HepG2 (cell line): ENCODE measurements at regions not wholly inside any gene's neighbourhood (a gene's known extent, or its start where the extent isn't known, plus 50 kb on each side); places are given as distances from the start of the nearest gene placed in this dataset.

Experiments
- ARHGAP35 ChIP-seq: sonication (generic); formaldehyde crosslinking; IDR thresholded peaks from 2 replicates; pipeline ENCODE4 v1.9.0; 2022; ENCODE audit warnings: mild to moderate bottlenecking, inconsistent platforms, moderate library complexity, missing genetic modification reagents, borderline replicate concordance
- ATM ChIP-seq: fragments of 450-650 bp; IDR thresholded peaks from 2 replicates; pipeline ENCODE4 v1.7.1; 2017; ENCODE audit warnings: mild to moderate bottlenecking, borderline replicate concordance
- CCDC6 ChIP-seq: sonication (generic); formaldehyde crosslinking; IDR thresholded peaks from 2 replicates; pipeline ENCODE4 v1.8.1; 2022; ENCODE audit warnings: mild to moderate bottlenecking, missing genetic modification reagents, moderate library complexity
- DPF2 ChIP-seq: sonication (generic); formaldehyde crosslinking; IDR thresholded peaks from 2 replicates; pipeline ENCODE4 v1.4.0; 2020; ENCODE audit warnings: mild to moderate bottlenecking, low read depth, missing genetic modification reagents, borderline replicate concordance
- LCORL ChIP-seq, 2 experiments: fragments of 450-650 bp in 1 of 2; sonication (generic) in 1 of 2; formaldehyde crosslinking in 1 of 2; IDR thresholded peaks; 2 replicates each; pipeline versions ENCODE4 v1.5.0 to v1.6.1; 2017 to 2020; ENCODE audit warnings: antibody characterized with exemption in 1 of 2, missing genetic modification reagents in 1 of 2
- MBNL3 ChIP-seq: fragments of 250-450 bp; sonication (Bioruptor Pico); conservative IDR thresholded peaks from 2 replicates; pipeline ENCODE4 v1.8.0; 2022; ENCODE audit warnings: mild to moderate bottlenecking, inconsistent platforms
- NPAS2 ChIP-seq: sonication (generic); formaldehyde crosslinking; IDR thresholded peaks from 2 replicates; pipeline ENCODE4 v1.8.0; 2022; ENCODE audit warnings: mild to moderate bottlenecking, missing genetic modification reagents, borderline replicate concordance
- SAFB2 ChIP-seq: sonication (generic); formaldehyde crosslinking; IDR thresholded peaks from 2 replicates; pipeline ENCODE4 v1.5.1; 2020; ENCODE audit warnings: missing genetic modification reagents, low read depth, mild to moderate bottlenecking, borderline replicate concordance
- SRF ChIP-seq: IDR thresholded peaks from 2 replicates; pipeline ENCODE4 v1.6.1; 2011; ENCODE audit warnings: mild to moderate bottlenecking, low read depth, low read length, moderate library complexity
- TSC22D2 ChIP-seq: sonication (generic); formaldehyde crosslinking; IDR thresholded peaks from 2 replicates; pipeline ENCODE4 v1.5.1; 2020; ENCODE audit warnings: missing genetic modification reagents, mild to moderate bottlenecking, borderline replicate concordance
- ZNF20 ChIP-seq: sonication (generic); formaldehyde crosslinking; IDR thresholded peaks from 2 replicates; pipeline ENCODE4 v1.4.0; 2020; ENCODE audit warnings: mild to moderate bottlenecking, moderate library complexity, missing genetic modification reagents
- ZNF550 ChIP-seq: sonication (generic); formaldehyde crosslinking; IDR thresholded peaks from 2 replicates; pipeline ENCODE4 v1.4.0; 2020; ENCODE audit warnings: mild to moderate bottlenecking, missing genetic modification reagents, borderline replicate concordance
- ZNF678 ChIP-seq: sonication (generic); formaldehyde crosslinking; IDR thresholded peaks from 2 replicates; pipeline ENCODE4 v1.4.0; 2020; ENCODE audit warnings: mild to moderate bottlenecking, missing genetic modification reagents
- ZNF746 ChIP-seq: sonication (generic); formaldehyde crosslinking; IDR thresholded peaks from 2 replicates; pipeline ENCODE4 v1.8.0; 2022; ENCODE audit warnings: mild to moderate bottlenecking, missing genetic modification reagents
- ZNF749 ChIP-seq: sonication (generic); formaldehyde crosslinking; IDR thresholded peaks from 2 replicates; pipeline ENCODE4 v1.8.0; 2022; ENCODE audit warnings: mild to moderate bottlenecking, missing genetic modification reagents, moderate library complexity, borderline replicate concordance
- ZNF788 ChIP-seq: sonication (generic); formaldehyde crosslinking; IDR thresholded peaks from 2 replicates; pipeline ENCODE4 v1.5.0; 2020; ENCODE audit warnings: mild to moderate bottlenecking, missing genetic modification reagents, borderline replicate concordance
- ZNF83 ChIP-seq: sonication (generic); formaldehyde crosslinking; IDR thresholded peaks from 2 replicates; pipeline ENCODE4 v1.4.0; 2020; ENCODE audit warnings: missing genetic modification reagents, mild to moderate bottlenecking, borderline replicate concordance
- TF ChIP-seq, protein P1 (sequence below): sonication (generic); formaldehyde crosslinking; IDR thresholded peaks from 2 replicates; pipeline ENCODE4 v1.4.0; 2020; ENCODE audit warnings: missing genetic modification reagents, borderline replicate concordance
- TF ChIP-seq, protein P2 (sequence below): sonication (generic); formaldehyde crosslinking; IDR thresholded peaks from 2 replicates; pipeline ENCODE4 v1.5.0; 2020; ENCODE audit warnings: missing genetic modification reagents
- TF ChIP-seq, protein P3 (sequence below): sonication (generic); formaldehyde crosslinking; IDR thresholded peaks from 2 replicates; pipeline ENCODE4 v1.4.0; 2020; ENCODE audit warnings: mild to moderate bottlenecking, missing genetic modification reagents, borderline replicate concordance
- TF ChIP-seq, protein P4 (sequence below): sonication (generic); formaldehyde crosslinking; IDR thresholded peaks from 2 replicates; pipeline ENCODE4 v1.4.0; 2020; ENCODE audit warnings: missing genetic modification reagents, mild to moderate bottlenecking, borderline replicate concordance
- TF ChIP-seq, protein P5 (sequence below): sonication (generic); formaldehyde crosslinking; IDR thresholded peaks from 2 replicates; pipeline ENCODE4 v1.8.1; 2023; ENCODE audit warnings: missing genetic modification reagents, mild to moderate bottlenecking, borderline replicate concordance

DNA sequence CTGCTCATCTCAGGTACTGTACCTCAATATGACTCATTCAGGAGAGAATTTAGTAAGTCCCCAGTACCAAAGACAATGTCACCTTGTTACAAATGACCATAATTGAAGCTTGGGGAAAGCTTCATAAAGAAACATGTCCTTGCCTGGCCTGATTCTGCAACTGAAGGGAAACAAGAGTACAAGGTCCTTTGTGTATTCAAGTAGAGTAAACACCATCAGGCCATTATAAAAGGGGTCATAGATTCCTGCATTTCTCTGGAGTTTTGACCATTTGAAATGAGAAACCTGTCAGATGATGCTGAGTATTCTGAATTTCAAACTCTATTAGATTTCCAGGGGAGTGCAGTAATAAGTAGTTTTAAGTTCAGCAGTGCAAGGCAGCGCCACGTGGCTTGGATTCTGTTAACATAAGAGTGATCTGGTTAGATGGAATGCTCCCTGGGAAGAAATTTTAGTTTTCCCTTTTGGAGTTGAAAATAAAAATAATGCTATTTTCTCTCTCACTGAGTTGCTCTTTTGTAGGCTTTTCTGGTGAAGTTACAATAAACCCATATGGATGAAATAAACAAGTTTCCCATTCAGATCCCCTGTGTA, 1054.3 kb downstream of the EPHA7 start (continued):
- TF ChIP-seq, protein P1, sequence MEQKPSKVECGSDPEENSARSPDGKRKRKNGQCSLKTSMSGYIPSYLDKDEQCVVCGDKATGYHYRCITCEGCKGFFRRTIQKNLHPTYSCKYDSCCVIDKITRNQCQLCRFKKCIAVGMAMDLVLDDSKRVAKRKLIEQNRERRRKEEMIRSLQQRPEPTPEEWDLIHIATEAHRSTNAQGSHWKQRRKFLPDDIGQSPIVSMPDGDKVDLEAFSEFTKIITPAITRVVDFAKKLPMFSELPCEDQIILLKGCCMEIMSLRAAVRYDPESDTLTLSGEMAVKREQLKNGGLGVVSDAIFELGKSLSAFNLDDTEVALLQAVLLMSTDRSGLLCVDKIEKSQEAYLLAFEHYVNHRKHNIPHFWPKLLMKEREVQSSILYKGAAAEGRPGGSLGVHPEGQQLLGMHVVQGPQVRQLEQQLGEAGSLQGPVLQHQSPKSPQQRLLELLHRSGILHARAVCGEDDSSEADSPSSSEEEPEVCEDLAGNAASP = peak; percentile 96
- TF ChIP-seq, protein P2, sequence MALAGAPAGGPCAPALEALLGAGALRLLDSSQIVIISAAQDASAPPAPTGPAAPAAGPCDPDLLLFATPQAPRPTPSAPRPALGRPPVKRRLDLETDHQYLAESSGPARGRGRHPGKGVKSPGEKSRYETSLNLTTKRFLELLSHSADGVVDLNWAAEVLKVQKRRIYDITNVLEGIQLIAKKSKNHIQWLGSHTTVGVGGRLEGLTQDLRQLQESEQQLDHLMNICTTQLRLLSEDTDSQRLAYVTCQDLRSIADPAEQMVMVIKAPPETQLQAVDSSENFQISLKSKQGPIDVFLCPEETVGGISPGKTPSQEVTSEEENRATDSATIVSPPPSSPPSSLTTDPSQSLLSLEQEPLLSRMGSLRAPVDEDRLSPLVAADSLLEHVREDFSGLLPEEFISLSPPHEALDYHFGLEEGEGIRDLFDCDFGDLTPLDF (CRISPR knock-in tag) = no peak
- TF ChIP-seq ZNF20 (CRISPR knock-in tag) (no peak), SRF (no peak), ARHGAP35 (CRISPR knock-in tag) (no peak), ZNF550 (CRISPR knock-in tag) (no peak), TSC22D2 (CRISPR knock-in tag) (no peak), SAFB2 (CRISPR knock-in tag) (no peak), LCORL (IDR thresholded peaks at IDR 0.05) (no peak), LCORL (CRISPR knock-in tag; IDR thresholded peaks at IDR 0.05) (no peak), ZNF746 (CRISPR knock-in tag) (no peak), NPAS2 (no peak), ZNF749 (no peak), ZNF83 (CRISPR knock-in tag) (no peak), ATM (no peak), DPF2 (CRISPR knock-in tag) (peak; percentile 81; the same call in 1 of the 2 replicates), ZNF788 (CRISPR knock-in tag) (no peak), ZNF678 (CRISPR knock-in tag) (no peak), CCDC6 (CRISPR knock-in tag) (no peak), MBNL3 (CRISPR knock-in tag) (no peak)
- TF ChIP-seq, protein P3, sequence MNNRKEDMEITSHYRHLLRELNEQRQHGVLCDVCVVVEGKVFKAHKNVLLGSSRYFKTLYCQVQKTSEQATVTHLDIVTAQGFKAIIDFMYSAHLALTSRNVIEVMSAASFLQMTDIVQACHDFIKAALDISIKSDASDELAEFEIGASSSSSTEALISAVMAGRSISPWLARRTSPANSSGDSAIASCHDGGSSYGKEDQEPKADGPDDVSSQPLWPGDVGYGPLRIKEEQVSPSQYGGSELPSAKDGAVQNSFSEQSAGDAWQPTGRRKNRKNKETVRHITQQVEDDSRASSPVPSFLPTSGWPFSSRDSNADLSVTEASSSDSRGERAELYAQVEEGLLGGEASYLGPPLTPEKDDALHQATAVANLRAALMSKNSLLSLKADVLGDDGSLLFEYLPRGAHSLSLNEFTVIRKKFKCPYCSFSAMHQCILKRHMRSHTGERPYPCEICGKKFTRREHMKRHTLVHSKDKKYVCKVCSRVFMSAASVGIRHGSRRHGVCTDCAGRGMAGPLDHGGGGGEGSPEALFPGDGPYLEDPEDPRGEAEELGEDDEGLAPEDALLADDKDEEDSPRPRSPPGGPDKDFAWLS (CRISPR knock-in tag) = no peak
- TF ChIP-seq, protein P4, sequence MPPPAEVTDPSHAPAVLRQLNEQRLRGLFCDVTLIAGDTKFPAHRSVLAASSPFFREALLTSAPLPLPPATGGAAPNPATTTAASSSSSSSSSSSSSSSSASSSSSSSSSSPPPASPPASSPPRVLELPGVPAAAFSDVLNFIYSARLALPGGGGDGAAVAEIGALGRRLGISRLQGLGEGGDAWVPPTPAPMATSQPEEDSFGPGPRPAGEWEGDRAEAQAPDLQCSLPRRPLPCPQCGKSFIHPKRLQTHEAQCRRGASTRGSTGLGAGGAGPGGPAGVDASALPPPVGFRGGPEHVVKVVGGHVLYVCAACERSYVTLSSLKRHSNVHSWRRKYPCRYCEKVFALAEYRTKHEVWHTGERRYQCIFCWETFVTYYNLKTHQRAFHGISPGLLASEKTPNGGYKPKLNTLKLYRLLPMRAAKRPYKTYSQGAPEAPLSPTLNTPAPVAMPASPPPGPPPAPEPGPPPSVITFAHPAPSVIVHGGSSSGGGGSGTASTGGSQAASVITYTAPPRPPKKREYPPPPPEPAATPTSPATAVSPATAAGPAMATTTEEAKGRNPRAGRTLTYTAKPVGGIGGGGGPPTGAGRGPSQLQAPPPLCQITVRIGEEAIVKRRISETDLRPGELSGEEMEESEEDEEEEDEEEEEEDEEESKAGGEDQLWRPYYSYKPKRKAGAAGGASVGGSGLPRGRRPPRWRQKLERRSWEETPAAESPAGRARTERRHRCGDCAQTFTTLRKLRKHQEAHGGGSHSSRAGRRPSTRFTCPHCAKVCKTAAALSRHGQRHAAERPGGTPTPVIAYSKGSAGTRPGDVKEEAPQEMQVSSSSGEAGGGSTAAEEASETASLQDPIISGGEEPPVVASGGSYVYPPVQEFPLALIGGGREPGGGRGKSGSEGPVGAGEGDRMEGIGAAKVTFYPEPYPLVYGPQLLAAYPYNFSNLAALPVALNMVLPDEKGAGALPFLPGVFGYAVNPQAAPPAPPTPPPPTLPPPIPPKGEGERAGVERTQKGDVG (CRISPR knock-in tag) = no peak
- TF ChIP-seq, protein P5, sequence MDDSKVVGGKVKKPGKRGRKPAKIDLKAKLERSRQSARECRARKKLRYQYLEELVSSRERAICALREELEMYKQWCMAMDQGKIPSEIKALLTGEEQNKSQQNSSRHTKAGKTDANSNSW = no peak
